ENCODE measurements at regions not wholly inside any gene's neighbourhood (a gene's known extent, or its start where the extent isn't known, plus 50 kb on each side); places are given as distances from the start of the nearest gene placed in this dataset.

DNA sequence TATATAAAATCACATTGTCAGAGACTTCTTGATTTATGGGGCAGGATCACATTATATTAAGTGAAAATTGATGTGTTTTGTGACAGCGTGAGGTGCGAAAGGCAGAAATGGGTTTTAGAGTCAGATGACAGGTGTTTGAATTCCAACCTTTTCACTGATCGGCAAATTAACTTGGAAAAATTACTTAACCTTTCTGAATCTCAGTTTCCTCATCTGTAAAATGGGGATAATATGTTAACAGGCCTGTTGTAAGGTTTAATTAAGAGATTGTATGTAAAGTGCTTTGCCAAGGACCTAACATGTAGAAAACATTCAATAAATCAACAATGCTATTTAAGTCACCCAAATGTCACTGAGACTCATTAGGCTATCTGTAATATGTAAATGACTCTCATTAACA, 221.2 kb upstream of the LYZL1 start (continued):
- TF ChIP-seq, protein P1, sequence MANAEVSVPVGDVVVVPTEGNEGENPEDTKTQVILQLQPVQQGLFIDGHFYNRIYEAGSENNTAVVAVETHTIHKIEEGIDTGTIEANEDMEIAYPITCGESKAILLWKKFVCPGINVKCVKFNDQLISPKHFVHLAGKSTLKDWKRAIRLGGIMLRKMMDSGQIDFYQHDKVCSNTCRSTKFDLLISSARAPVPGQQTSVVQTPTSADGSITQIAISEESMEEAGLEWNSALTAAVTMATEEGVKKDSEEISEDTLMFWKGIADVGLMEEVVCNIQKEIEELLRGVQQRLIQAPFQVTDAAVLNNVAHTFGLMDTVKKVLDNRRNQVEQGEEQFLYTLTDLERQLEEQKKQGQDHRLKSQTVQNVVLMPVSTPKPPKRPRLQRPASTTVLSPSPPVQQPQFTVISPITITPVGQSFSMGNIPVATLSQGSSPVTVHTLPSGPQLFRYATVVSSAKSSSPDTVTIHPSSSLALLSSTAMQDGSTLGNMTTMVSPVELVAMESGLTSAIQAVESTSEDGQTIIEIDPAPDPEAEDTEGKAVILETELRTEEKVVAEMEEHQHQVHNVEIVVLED (CRISPR knock-in tag; IDR thresholded peaks at IDR 0.05): no peak
- TF ChIP-seq POLR2H (tag; IDR thresholded peaks at IDR 0.05; ENCODE audit: low read depth) (no peak), RCOR1 (IDR thresholded peaks at IDR 0.05; ENCODE audit: borderline replicate concordance in 1 of 2, low read depth in 2 of 2, low read length in 2 of 2) (no peak), ZNF41 (CRISPR knock-in tag; conservative IDR thresholded peaks at IDR 0.05) (no peak), ZFP30 (CRISPR knock-in tag; IDR thresholded peaks at IDR 0.05; ENCODE audit: borderline replicate concordance) (no peak), SETDB1 (IDR thresholded peaks at IDR 0.05; ENCODE audit: low read length) (no peak), OTX1 (CRISPR knock-in tag; IDR thresholded peaks at IDR 0.05) (no peak), HDGF (IDR thresholded peaks at IDR 0.05) (no peak), ADNP (tag; IDR thresholded peaks at IDR 0.05) (peak; percentile 53; the same call in 1 of the 2 replicates)
- TF ChIP-seq, protein P2, sequence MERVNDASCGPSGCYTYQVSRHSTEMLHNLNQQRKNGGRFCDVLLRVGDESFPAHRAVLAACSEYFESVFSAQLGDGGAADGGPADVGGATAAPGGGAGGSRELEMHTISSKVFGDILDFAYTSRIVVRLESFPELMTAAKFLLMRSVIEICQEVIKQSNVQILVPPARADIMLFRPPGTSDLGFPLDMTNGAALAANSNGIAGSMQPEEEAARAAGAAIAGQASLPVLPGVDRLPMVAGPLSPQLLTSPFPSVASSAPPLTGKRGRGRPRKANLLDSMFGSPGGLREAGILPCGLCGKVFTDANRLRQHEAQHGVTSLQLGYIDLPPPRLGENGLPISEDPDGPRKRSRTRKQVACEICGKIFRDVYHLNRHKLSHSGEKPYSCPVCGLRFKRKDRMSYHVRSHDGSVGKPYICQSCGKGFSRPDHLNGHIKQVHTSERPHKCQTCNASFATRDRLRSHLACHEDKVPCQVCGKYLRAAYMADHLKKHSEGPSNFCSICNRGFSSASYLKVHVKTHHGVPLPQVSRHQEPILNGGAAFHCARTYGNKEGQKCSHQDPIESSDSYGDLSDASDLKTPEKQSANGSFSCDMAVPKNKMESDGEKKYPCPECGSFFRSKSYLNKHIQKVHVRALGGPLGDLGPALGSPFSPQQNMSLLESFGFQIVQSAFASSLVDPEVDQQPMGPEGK (CRISPR knock-in tag; IDR thresholded peaks at IDR 0.05; ENCODE audit: borderline replicate concordance): no peak
- TF ChIP-seq, protein P3, sequence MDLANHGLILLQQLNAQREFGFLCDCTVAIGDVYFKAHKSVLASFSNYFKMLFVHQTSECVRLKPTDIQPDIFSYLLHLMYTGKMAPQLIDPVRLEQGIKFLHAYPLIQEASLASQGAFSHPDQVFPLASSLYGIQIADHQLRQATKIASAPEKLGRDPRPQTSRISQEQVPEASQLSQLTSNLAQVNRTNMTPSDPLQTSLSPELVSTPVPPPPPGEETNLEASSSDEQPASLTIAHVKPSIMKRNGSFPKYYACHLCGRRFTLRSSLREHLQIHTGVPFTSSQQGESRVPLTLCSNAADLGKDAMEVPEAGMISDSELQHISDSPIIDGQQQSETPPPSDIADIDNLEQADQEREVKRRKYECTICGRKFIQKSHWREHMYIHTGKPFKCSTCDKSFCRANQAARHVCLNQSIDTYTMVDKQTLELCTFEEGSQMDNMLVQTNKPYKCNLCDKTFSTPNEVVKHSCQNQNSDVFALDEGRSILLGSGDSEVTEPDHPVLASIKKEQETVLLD (IDR thresholded peaks at IDR 0.05): no peak
- TF ChIP-seq, protein P4, sequence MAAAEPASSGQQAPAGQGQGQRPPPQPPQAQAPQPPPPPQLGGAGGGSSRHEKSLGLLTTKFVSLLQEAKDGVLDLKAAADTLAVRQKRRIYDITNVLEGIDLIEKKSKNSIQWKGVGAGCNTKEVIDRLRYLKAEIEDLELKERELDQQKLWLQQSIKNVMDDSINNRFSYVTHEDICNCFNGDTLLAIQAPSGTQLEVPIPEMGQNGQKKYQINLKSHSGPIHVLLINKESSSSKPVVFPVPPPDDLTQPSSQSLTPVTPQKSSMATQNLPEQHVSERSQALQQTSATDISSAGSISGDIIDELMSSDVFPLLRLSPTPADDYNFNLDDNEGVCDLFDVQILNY (CRISPR knock-in tag; IDR thresholded peaks at IDR 0.05): no peak
- TF ChIP-seq, protein P5, sequence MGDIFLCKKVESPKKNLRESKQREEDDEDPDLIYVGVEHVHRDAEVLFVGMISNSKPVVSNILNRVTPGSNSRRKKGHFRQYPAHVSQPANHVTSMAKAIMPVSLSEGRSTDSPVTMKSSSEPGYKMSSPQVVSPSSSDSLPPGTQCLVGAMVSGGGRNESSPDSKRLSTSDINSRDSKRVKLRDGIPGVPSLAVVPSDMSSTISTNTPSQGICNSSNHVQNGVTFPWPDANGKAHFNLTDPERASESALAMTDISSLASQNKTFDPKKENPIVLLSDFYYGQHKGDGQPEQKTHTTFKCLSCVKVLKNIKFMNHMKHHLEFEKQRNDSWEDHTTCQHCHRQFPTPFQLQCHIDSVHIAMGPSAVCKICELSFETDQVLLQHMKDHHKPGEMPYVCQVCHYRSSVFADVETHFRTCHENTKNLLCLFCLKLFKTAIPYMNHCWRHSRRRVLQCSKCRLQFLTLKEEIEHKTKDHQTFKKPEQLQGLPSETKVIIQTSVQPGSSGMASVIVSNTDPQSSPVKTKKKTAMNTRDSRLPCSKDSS (IDR thresholded peaks at IDR 0.05; ENCODE audit: low read depth, partially characterized antibody): no peak
- TF ChIP-seq, protein P6, sequence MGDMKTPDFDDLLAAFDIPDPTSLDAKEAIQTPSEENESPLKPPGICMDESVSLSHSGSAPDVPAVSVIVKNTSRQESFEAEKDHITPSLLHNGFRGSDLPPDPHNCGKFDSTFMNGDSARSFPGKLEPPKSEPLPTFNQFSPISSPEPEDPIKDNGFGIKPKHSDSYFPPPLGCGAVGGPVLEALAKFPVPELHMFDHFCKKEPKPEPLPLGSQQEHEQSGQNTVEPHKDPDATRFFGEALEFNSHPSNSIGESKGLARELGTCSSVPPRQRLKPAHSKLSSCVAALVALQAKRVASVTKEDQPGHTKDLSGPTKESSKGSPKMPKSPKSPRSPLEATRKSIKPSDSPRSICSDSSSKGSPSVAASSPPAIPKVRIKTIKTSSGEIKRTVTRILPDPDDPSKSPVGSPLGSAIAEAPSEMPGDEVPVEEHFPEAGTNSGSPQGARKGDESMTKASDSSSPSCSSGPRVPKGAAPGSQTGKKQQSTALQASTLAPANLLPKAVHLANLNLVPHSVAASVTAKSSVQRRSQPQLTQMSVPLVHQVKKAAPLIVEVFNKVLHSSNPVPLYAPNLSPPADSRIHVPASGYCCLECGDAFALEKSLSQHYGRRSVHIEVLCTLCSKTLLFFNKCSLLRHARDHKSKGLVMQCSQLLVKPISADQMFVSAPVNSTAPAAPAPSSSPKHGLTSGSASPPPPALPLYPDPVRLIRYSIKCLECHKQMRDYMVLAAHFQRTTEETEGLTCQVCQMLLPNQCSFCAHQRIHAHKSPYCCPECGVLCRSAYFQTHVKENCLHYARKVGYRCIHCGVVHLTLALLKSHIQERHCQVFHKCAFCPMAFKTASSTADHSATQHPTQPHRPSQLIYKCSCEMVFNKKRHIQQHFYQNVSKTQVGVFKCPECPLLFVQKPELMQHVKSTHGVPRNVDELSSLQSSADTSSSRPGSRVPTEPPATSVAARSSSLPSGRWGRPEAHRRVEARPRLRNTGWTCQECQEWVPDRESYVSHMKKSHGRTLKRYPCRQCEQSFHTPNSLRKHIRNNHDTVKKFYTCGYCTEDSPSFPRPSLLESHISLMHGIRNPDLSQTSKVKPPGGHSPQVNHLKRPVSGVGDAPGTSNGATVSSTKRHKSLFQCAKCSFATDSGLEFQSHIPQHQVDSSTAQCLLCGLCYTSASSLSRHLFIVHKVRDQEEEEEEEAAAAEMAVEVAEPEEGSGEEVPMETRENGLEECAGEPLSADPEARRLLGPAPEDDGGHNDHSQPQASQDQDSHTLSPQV (IDR thresholded peaks at IDR 0.05): no peak
